ENCODE measurements at regions not wholly inside any gene's neighbourhood (a gene's known extent, or its start where the extent isn't known, plus 50 kb on each side); places are given as distances from the start of the nearest gene placed in this dataset.

DNA sequence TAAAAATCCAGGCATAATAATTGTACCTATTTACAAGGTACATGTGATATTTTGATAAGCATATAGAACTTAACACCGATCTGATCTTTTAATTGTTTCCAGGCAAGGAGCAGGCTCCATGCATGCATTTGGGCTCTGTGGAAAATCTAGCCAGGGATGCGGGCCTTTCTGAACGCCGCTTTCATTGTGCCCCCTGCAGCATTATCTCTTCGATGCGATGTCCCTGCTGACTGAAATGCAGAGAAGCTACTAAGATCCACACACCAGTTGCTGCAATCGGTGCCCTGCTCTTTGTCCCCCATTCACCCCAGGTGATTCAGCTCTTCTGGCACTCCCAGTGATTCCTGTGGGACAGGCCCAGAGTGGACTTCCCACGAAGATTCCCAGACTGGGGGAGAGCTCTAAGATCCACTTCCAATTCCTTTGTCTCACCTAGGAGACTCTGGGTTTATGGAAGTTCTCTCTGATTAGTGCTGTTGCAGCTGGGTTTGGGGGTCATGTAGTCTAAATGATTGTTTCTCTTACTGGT is 254.3 kb upstream of the AGA start:
- DNase-seq (ENCODE audit: low read depth): no peak

DNA sequence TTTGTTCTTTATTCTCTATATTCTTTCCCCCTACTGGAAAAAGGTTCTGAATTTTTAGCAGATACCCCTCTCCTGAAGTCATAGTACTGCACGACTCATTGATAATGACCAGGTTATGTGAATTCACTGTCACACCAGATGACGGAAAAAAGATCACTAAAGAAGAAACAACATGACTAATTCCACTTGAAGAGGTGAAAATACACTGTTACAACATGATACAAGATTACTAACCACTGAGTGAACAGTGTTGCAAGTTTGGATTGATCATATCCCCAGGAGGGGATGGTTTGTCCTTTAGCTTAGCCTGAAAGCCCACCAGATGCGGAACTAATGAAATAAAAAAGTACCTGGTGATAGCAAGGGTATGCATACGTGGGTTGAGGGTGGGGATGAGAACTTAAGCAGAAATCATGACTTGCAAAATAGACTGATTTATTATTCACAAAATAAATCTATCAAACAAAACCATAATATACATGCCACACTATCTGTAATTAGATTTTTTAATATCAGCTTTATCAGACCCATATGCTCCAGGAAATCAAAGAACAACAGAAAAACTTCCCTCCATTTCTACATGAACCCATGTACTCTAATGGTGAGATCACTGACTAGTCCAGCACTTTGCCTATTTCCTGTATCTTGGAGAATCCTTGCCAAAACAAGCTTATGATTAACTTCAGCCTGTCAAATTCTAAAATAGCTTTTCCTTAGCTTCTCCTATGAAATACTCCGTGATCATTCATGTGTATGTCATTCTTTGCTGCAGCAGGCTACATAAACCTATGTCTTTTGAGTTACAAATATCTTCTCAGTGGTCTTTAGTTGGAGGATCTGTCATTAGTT is 257.4 kb upstream of the AGA start:
- DNase-seq (ENCODE audit: low read depth): no peak

DNA sequence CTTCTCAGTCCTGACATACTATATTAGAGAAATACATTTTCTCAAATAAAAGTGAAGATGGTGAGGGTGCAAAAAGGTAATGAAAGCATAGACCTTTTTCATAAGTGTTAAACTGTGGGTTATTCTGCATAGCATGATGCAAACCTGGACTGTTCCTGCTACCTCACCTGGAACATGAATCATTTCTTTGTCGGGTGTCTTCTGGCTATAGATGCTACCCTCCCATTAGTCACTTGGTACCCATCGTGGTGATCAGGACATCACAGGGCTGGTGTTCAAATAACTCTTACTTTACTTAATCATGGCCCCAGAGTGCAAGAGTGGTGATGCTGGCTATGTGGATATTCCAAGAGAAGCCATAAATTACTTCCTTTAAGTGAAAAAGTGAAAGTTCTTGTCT is 264.7 kb upstream of the AGA start:
- no peak for DNase-seq (ENCODE audit: low read depth)

- DNase-seq (ENCODE audit: low read depth): no peak
Observed at GRCh38 chr4:177713454-177713853, 271.2 kb upstream of the AGA start.

DNA sequence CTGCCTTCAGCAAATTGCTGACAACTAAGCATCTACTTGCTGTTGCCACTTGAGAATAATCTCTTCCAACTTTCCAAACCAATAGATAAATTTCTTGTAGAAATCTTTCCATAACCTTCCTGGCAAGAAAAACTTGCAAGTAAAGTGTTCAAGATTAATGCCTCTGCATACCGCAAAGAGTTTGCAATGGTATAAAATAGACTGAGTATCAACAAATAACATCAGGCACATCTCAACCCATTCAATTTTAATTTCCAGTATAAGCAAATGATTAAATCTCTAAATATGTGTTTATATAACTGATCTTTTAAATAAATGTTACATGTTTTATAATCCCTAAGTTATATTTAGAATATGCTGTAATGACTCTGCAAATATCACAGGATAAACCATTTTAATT is 275.2 kb upstream of the AGA start:
- no peak for DNase-seq (ENCODE audit: low read depth)

DNA sequence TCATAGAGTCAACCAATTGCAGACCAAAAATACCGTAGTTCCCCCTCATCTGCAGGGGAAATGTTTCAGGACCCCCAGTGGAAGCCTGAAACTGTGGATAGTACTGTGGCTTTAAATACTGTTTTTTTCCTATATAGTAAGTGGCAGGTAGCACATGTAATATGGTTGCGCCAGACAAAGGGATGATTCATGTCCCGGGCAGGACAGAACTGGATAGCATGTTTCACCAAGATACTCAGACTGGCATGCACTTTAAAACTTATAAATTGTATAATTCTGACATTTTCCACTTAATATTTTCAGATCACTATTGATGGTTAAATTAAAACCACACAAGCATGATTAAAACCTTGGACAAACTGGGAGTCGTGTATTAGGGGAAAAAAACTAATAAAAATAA is 276.3 kb upstream of the AGA start:
- DNase-seq (ENCODE audit: low read depth): no peak

DNA sequence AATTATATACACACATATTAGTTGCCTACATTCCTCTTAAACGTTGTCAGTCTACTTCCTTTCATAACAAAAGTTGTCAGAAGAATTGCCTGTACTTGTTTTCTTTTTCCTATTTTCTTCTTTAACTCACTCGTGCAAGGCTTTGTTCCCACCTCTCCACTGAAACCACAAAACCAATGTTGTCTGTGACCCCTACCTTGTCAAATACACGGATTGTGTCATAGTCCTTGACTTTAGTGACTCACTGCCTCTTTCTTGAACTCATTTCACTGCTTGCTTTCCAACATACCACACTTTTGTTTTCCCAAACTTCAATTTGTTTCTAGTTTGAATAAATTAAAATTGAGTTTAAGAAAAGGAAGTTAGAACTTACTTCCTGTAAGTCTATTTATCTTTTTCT is 283.9 kb upstream of the AGA start:
- no peak for DNase-seq (ENCODE audit: low read depth)

- DNase-seq (ENCODE audit: low read depth): no peak
Observed at GRCh38 chr4:177728361-177729152, 286.3 kb upstream of the AGA start.

DNA sequence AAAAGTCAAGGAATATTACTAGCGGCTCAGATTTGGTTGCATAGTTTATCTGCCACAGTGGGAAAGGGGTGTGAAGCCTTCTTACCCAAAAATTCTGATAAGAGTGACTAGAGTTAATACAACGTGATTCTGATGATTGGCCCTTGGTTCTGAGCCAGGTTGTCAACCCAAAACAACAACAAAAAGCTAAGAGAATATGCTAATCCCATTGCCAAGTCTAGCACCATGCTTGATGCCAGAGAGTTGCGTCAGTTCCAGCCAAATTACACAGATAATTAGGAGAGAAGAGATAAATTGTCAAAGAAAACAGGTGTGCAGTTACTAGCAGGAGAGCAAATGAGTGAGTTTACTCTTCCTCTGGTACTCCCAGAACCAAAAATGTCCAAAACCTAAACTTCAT is 287.4 kb upstream of the AGA start:
- DNase-seq (ENCODE audit: low read depth): no peak

- no peak for DNase-seq (ENCODE audit: low read depth)
Observed at GRCh38 chr4:177737387-177737940, 295.2 kb upstream of the AGA start.

DNA sequence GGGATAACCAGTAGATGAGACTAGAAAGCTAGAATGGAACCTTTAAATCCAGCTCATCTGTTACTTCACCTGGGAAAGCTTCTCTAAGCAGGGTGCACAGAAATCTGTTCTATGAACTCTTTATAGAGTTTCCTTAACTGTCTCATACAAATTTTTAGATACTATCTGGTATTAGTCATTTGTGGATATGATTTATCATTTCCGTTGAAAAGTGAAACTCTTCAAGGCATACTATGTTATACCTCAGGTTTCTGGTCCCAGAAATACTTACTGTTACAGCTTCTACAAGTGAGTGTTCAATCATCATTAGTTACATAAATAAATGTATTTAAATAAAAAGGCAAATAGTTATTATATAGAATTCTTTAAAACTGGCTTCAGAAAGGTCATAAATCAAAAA is 298.3 kb upstream of the AGA start:
- DNase-seq (ENCODE audit: low read depth): no peak

DNA sequence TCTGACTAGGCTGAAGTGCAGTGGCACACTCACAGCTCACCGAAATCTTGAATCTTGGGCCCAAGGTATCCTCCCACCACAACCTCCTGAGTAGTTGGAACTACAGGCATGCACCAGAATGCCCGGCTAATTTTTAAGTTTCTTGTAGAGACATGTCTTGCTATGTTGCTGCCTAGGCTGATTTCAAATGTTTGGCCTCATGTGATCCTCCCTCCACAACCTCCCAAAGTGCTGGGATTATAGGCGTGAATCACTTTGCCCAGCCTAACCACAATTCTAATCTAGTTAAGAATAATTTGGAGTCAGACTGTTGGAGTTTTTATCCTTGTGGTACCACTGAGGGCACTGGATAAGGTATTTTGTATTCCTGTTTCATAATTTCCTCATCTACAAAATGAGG is 317.5 kb upstream of the AGA start:
- no peak for DNase-seq (ENCODE audit: low read depth)

DNA sequence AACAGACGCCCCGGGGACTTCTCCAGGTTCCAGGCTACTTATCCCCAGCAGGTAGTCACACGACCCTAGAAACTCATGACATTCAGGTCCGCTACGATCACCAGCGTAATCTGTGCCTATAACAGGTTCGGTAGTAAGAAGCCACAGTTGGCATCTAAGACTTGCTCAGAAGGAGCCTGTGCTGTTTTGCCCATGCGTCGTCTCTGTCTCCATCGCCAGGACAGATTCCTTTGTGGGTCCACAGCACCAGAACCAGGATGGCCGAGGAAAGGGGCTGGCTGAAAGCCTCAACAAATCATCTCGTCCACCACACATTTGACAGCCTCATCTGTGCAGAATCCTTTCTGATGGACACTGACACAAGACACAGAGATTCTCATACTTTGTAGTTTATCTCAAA is 319.5 kb upstream of the AGA start:
- no peak for DNase-seq (ENCODE audit: low read depth)

DNA sequence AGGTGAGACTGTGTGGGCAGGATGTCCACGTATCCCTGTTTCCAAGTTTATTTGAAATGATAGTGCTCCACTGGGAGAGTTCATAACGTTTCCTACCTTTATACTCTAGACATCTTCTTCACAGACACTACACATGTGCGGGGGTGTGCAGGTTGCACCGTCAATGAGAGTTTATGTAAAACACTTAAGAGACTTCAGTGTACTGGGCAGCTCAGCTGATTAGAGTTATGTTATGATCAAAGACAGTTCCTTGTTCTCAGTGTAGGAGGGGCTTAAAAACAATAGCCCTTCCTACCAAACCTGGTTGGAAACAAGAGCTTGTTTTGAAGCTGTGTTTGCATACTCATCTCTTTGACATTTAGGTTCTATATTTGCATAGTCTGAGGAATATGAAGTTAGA is 326.9 kb upstream of the AGA start:
- DNase-seq (ENCODE audit: low read depth): no peak

GRCh38 chr4:177770776-177771175 is 328.5 kb upstream of the AGA start:
- no peak for DNase-seq (ENCODE audit: low read depth)

DNA sequence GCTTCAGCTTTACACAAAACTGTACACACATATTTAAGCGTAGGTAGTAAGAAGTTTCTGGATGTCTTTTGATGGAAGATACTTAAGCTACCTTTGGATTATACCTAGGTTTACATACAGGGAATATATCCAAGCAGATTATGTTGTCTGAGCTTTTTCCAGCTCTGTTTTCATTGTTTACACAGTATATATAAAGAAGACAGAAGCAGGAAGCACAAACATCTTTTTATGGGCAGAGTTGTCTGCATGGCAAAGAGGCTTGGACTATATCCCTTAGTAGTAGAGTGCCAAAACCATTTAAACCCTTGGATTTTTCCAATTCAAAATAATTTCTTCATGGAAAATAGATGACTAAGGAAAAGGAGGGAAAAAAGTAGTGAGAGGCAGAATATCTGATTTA is 329.4 kb upstream of the AGA start:
- DNase-seq (ENCODE audit: low read depth): no peak

DNA sequence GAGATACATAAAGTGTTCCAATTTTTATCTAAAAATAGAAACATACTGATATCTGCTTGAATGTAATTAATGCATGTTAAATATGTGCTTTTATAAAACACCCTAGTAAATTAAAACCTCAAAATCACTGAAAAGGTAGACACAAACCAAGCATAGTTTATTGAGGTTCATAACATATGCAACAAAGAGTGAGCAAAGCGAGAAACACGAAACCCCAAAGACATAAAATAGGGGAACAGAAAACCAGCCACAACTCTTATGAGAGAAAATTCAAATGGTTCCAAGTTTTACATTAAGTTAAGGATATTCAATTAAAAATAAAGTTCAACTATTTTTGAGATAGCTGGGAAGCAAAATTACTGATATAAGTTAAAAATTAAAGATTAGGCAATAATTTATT is 336.4 kb upstream of the AGA start:
- no peak for DNase-seq (ENCODE audit: low read depth)

GRCh38 chr4:177785000-177785399 is 342.8 kb upstream of the AGA start:
- no peak for DNase-seq (ENCODE audit: low read depth)

- no peak for DNase-seq (ENCODE audit: low read depth)
Observed at GRCh38 chr4:177789610-177790009, 347.4 kb upstream of the AGA start.

GRCh38 chr4:177791188-177791587 is 349.0 kb upstream of the AGA start:
- no peak for DNase-seq (ENCODE audit: low read depth)

DNA sequence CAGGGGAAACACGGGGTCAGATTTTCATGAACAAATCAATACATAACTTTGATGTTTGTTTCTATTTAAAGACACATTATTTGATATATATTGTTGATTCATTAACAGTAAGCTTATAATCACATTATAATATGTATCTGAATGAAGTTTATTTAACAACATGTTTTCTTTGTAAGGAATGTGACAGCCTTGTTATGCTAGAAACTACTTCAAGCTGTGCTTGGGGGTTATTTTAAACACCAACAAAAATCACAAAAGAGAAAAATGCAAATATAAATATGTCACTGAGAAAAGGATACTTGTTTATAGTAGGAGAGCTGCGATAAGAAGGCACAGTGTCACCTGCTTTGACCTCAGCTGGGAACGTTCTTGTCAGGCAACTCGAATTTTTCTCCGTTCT is 354.6 kb upstream of the AGA start:
- DNase-seq (ENCODE audit: low read depth): no peak

DNA sequence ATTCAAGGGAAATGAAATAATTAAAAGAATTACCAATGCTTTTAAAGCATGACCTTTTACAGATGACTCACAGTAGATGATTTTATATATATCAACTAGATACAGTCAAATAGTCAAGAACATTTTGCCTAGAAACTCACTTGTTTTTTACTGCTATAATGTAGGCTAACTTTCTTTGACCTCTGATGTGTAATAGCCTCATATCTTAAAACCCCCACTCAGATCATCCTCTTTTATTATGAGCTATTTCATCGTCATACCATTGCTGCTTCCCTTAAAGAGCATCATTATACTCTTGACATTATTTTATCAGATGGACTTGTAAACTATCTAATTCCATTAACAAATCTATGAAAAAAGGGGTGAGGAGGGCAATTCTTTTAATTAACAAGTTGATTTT is 355.9 kb upstream of the AGA start:
- DNase-seq (ENCODE audit: low read depth): no peak

DNA sequence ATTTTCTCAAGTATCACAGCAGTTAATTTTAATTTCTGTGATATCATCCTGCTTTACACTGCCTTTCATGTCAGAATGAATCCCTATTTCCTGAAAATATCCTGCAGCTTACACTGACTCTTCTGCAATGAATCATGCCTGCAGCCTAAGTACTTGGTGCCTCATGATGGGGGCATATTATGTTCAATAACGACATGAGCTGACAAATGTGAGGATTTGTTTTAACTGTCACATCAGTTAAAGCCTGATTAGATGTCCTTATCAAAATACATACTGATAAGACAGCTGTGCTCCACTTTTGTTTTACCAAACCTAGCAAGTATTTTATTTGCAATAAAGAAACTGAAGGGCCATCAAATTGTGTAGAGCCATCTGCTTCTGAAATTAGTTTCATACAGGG is 359.9 kb upstream of the AGA start:
- DNase-seq (ENCODE audit: low read depth): no peak

All from GM04504 (cell line).